NOMO-1 (cell line): ENCODE measurements at regions not wholly inside any gene's neighbourhood (a gene's known extent, or its start where the extent isn't known, plus 50 kb on each side); places are given as distances from the start of the nearest gene placed in this dataset.
"Not testable (repeated sequence)": the region's sequence is repeated elsewhere in the genome, so short reads cannot be mapped to it uniquely, and the experiment has no call there.

Experiments
- DNase-seq, 2 experiments: peaks; one replicate each; lab custom pipeline; 2025; ENCODE audit not compliant: unreplicated experiment in 2 of 2; lab: John Stamatoyannopoulos, UW

DNA sequence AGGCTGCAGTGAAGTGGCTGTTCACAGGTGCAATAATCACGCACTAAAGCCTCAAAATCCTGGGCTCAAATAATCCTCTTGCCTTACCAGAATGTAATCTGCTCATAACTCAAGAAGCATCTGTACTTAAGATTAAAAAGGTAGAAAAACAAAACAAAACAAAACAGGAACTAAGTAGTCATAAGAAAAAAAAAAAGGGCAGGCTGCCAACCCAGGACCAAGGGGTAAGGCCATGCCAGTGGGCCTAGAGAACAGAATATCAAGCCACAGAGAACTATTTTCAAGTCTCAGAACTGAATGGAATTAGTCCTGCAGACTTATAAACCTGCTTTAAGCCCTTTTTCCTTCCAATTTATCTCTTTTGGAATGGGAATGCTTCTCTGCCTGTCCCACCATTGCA is 64.8 kb upstream of the TBC1D3K start:
- no peak for DNase-seq

DNA sequence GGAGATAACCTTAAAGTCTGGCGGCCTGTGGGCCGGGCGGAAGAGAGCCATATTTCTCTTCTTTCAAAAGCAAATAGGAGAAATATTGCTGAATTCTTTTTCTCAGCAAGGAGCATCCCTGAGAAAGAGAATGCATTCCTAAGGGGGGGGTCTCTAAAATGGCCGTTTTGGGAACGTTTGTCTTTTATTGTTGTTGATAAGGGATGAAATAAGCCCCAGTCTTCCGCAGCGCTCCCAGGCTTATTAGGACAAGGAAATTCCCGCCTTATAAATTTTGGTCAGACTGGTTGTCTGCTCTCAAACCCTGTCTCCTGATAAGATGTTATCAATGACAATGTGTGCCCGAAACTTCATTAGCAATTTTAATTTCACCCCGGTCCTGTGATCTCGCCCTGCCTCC is 65.8 kb upstream of the TBC1D3K start:
- not testable (repeated sequence) for DNase-seq

DNA sequence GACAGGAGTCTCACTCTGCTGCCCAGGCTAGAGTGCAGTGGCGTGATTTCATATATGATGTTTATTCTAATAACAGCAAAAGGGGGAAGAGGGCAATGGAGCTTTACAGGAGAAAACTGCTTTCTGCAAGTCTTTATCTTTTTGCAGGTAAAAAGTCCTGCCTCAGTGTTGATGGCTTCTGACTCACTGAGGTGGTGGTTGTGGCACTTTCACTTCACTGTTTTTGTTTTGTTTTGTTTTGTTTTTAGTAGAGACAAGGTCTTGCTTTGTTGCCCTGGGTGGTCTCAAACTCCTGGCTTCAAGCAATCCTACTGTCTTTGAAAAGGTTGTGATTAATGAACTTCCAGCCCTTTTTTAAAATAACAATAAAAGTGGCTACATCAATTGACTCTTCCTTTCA is 68.0 kb upstream of the TBC1D3K start:
- DNase-seq: no peak

DNA sequence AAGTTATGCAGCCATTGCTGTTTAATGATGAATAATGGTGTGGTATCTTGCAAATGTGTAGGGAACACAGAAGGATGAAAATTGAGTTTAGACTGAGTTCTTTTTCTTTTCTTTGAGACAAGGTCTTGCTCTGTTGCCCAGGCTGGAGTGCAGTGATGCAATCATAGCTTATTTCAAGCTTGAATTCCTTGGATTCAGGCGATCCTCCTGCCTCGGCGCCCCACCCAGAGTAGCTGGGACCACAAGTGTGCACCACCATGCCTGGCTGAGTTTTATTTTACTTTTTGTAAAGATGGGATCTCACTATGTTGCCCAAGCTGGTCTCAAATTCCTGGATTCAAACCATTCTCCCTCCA is 74.6 kb upstream of the TBC1D3K start:
- DNase-seq: no peak

DNA sequence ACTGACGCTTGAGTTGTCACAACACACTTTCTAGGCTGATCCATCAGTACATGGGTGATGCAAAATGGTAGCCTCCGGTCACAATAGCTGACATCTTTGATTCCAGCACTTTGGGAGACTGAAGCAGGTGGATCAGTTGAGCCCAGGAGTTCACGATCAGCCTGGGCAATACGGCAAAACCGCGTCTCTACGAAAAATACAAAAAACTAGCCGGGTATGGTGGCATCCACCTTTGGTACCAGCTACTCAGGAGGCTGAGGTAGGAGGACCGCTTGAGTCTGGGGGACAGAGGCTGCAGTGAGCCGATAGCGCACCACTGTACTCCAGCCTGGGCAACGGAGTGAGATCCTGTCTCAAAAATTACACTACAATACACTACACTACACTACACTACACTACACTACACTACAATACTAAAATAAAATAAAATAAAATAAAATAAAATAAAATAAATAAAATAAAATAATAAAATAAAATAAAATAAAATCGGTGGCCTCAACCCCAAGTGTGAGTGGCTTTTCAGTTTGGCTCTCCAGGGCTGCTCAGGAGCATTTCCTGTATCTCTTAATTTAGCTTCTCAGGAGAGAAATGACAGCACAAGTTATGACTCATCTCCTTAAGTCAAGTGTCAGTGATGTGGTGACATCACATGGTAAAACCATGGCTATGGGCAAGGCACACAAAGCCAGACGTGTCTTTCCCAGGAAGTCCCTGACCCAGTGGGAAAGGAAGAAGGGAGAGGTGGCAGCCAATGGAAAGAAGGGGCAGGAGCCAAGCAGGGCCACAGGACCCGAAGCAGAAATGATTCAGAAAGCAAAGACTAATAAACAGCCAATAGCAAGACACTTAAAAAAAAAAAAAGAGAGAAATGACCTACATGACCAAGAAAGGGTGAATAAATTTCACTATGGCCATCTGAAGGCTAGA is 75.3 kb upstream of the TBC1D3K start:
- peak; percentile 16 to 72 for DNase-seq

DNA sequence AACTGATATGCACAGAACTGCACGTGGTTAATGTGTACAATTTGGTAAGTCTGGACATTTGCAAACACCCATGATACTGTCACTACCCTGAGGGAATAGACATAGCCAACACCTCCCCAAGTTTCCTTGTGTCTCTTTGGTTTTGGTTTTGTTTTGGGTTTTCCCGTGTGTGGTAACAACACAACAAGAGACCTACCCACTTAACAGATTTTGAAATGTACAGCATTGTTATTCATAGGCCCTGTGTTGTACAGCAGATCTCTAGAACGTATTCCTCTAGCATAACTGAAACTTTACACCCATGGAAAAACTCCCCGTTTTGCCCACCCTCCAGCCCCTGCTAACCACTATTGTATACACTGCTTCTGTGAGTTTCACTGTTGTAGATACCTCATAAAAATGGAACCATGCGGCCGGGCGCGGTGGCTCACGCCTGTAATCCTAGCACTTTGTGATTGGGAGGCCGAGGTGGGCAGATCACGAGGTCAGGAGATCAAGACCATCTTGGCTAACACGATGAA is 76.3 kb upstream of the TBC1D3K start:
- no peak for DNase-seq

DNA sequence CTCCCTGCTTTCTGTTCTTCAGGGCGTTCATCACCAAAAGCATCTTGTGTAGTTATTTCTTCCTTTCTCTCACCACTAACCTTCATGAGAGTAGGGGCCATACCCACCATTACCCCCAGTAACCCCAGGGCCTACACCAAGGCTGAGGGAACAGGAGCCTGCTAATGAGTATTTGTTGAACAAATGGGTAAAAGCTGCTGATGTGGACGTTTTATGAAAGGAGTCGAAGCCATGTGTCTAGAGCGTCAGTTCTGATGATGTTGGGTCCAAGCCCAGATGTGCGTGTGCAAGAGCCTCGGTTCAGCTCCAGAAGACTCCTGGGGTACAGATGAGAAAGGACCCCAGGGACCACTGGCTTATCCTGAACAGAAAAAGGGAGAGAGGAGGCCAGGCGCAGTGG is 77.1 kb upstream of the TBC1D3K start:
- no peak for DNase-seq

DNA sequence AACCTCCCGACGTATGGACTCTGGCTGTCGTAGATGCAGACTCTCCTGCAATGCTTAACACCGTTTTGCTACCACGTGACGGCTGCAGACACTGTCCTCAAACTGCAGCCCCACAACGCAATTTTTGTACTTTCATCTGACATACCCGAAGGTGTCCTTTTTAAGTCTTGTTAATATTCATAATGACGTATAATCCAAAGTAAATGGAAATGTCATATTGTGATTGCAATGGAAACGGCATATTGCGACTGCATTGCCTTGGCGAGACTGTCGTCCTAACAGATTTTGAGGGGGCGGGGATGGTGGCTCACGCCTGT is 79.3 kb upstream of the TBC1D3K start:
- DNase-seq: no peak

DNA sequence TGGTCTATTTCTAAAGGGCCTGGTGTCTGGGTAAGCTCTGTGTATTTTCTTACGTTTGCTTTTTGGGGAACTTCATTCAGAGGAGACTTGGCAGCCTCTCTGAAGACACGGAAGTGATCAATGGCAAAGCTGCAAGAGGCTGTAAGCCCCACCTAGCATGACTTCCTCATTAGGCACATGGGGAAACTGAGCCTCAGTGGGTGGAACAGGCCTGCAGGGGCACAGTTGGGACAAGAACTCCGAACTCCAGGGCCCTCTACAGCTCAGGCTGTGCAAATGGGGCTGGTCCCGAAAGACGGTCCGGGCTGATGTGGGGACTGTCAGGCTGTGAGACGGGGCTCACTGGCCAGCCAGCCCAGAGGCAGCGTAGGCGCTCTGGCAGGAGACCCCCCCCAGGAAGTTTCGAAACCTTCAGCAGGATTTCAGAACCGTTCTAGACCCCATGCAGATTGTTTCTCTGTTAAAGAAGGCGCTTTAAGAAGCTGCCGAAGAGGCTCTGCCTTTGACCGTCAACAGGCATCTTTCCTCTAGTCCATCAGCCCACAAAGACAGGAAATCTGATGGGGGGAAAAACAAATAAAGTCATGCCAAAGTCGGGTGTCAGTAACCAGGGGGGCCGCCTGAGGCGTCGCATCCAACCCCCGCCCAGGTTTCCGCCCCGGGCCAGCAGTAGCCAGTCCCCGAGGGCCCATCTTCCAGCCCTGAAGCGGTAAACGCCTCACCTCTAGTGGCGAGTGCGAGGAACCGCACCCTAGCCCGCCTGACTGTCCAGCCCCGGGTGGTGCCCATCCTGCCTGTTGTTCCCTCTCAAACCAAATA is 79.8 kb upstream of the TBC1D3K start:
- DNase-seq: peak; percentile 75 to 84

DNA sequence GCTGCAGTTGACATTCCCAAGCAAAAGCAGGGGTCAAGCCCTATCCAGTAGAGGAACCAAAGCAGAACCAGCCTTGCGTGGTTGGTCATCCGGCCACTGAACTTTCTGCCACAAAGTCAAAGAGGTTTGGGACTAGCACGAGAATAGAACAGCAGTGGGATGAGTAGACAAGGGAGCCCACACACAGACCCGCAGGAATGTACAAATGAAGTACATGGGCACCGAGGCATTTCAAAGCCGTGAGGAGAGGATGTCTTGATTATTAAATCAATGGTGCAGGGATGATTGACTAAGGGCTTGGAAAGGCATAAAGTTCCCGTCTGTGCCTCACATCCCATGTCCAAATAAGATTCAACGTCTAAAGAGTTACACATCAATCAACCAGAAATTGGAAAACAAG is 81.8 kb upstream of the TBC1D3K start:
- DNase-seq: no peak

DNA sequence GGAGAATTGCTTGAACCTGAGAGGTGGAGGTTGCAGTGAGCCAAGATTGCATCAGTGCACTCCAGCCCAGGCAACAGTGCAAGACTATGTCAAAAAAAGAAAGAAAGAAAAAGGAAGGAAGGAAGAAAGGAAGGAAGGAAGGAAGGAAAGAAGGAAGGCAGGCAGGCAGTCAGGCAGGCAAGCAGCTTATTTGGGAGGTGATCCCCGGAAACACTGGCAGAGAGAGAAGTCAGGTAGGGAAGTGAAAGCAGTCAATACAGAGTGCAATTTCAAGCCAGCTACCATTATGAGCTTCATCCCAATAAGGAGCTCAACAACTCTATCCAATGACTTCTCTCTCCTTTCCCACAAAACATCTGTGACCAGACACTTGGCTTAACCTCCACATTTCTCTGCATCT is 83.0 kb upstream of the TBC1D3K start:
- peak in 1 of 2 experiments; percentile 37 for DNase-seq

DNA sequence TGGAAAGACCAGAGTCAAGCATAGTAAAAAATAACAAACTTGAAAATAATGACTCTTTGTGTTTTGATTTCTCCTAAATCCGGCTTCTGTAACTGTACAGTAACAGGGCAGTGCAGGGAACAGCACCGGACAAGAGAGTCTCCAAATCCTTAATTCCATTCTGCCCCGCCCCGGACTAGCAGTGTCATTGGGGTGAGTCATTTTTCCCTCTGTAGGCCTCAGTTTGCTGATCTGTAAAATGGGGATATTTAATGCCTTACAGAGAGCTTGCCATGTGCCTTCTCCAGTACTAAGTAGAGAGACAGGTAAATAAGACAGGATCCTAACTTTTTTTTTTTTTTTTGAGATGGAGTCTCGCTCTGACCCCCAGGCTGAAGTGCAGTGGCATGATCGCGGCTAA is 83.6 kb upstream of the TBC1D3K start:
- no peak for DNase-seq

DNA sequence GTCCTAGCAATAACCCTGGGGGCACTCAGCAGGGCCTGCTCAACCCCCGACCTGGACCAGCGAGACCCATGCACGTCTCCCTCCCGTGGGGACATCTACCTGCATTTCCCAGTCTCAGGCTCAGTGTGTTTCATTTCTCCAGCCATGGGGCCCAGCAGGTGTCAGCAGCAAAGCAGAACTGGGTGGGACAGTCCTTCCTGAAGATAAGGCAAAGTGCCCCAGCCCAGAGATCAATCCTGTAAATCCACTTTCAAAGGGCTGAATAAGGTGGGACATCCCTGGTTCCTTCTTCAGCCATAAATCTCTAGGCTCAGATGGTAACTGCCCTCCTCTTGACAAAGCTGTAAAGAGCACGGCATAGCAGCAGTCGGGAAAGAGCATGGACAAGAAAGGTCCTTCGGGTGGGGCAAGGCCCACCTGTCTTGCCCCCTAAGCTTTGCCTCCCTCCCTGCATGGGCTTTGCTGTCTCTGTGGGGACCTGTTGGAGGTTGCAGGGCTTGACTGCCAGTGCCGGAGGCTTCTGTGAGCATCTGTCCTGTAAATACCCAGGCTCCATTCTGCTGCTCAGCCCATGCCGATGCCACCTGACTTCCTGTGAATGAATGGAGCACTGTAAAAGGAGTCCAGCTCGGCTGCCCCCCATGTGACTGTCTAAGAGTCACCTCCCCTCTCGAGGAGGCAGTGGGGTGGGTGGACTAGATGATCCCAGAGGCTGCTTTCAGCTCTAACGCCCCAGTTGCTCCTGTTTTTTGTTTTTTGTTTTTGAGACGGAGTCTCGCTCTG is 84.8 kb upstream of the TBC1D3K start:
- no peak for DNase-seq

DNA sequence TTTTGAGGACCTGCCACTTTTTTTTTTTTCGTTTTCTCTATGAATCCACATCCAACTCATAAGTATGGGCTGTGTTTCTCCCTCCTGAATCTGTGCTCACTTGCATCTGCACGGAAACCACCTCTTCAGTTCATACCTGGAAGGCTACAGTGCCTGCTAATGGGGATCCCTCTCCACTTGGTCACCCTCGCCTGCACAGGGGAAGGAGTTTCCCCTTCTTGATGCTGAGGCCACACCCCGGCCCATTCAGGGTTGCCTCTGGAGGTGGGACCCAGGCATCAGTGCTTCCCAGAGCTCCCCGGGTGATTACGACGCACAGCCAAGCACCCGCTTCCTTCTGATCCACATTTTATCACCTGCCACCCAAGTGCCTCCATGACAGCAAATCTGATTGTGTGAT is 85.9 kb upstream of the TBC1D3K start:
- no peak for DNase-seq

DNA sequence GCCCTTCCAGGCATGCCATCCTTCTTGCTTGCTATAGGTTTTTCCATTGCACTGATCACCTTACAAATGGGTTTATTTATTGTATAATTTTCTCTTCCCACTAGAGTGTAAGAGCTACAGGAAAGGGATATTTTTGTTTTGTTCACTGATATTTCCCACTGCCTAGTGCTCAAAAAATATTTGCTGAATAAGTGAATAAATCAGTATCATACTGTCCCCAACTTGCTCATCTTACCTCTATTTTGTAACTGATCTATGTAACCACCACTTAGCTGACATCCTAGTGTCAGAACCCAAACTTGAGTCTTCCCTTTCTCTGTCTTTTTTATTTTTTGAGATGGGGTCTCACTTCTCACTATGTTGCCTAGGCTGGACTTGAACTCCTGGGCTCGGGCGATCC is 87.6 kb upstream of the TBC1D3K start:
- DNase-seq: no peak

DNA sequence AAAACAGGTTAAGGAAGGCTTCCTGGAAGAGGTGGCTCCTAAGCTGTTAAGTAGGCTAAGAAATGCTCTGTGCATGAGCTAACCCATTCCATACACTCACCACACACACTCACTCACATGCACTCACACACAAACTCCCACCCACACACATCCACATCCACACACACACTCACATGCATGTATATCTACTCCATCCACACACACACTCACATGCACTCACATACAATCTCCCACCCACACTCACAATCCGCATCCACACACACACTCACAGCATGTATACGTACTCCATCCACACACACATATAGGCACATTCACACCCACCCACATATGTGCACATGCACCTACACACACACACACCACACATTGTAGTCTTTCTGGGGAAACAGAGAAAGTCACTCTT is 89.3 kb upstream of the HNF1B start:
- no peak for DNase-seq

DNA sequence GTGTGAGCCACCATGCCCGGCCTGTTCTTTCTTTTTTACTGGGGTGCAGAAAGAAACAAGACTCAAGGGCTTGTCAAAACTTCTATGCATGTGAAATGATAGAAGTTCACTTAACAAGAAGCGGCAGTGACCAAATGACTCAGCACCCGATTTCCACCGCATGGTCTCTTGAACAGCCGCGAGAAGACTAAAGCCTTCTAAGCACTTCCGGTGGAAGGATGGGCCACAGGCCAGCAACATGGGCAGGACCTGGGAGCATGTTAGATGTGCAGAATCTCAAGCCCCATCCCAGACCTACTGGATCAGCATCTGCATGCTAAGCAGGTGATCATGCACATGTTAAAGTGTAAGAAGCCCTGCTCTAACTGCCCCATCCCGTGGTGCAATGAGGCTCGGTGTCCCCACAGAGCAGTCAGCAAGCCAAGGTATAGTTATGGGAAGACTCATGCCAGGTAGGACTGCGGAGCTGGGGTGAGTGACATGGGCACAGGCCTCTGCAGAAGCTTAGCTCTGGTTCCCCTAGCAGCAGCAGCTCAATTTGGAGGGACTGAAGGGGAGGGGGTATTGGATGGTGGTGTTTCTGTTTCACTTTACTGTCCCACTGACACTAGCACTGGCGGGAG is 88.5 kb upstream of the HNF1B start:
- peak; percentile 19 to 65 for DNase-seq

DNA sequence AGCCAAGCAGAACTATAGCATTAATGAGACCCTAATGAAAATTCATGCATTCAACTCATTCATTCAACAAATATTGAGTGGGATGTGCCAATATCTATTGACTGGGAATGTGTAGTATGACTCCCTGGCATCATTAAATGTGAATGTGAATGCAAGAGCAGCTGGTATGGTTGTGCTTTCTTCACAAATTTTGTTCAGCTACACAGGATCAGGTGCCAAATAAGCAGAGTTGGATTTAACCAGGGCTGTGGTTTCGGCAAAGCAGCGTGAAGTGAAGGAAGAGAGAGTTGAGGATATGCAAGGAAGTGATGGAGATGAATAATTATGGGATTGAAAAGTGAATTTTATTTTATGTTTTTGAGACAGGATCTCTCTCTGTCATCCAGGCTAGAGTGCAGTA is 87.1 kb upstream of the HNF1B start:
- DNase-seq: no peak

DNA sequence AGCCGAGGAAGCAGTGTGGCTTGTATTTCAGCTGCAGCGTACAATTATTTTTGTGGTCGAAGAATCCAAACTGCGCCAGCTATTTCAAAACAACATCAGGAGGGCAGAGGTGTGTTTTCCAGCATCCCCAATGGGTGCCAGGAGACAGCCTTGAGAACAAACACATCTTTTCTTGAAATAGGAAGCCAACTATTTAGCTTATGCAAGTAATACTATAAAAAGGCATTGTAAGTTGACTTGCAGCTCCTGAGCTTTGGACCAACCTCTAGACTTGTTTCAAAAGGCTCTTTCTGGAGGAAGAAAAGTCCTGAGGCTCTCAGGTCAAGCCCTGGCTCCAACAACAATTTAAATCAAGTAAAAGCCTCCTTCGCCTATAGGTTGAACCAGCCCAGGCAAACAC is 86.6 kb upstream of the HNF1B start:
- no peak for DNase-seq

DNA sequence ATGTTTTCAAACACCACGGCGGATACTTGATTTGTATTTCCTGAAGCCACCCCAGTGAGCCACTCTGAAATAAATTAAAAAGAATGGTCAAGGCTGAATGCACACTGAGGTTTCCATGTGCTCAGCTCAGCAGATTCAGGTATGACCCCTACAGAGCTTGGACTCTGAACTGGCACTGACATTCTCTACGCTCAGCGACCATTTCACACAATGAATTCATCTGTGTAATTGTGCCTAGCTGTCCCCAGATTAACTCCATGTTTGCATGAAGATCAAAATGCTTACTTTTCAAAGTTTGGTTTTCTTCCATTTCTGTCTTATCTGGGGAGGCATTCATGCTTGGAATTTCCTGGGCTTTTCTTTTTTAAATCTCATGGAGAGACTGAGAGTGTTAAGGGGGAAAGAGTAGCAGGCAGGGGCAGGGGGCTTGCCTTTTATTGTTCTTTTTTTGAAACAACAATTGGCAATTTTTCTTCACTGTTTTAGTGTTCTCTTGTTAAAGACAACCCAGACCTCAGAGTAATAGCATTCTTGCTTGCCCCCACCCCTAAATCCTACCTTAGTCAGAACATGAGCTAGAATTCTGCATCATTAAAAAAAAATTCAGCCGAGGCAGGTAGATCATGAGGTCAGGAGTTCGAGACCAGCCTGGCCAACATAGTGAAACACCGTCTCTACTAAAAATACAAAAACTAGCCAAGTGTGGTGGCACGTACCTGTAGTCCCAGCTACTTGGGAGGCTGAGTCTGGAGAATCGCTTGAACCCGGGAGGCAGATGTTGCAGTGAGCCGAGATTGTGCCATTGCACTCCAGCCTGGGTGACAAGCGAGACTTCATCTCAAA is 85.5 kb upstream of the HNF1B start:
- DNase-seq: no peak
